D721Med (cell line): ENCODE measurements at regions not wholly inside any gene's neighbourhood (a gene's known extent, or its start where the extent isn't known, plus 50 kb on each side); places are given as distances from the start of the nearest gene placed in this dataset.

Experiments
- DNase-seq: peaks from one replicate; pipeline ENCODE4 v3.0.0; 2011; ENCODE audit warnings: low spot score; ENCODE audit not compliant: insufficient read length
- FAIRE-seq: peaks from 2 replicates; lab custom pipeline; 2011; peaks lifted over from hg19 to GRCh38; lab: Jason Lieb, UNC
- TF ChIP-seq, protein P1 (sequence below): IDR thresholded peaks from 2 replicates; pipeline ENCODE4 v1.5.1; 2012; ENCODE audit warnings: mild to moderate bottlenecking, control low read depth; ENCODE audit not compliant: insufficient read depth; ENCODE audit errors: missing control alignments

GRCh38 chr15:87155771-87156170, 1076.1 kb downstream of the AGBL1 start:
- FAIRE-seq, result no peak
- TF ChIP-seq, protein P1, sequence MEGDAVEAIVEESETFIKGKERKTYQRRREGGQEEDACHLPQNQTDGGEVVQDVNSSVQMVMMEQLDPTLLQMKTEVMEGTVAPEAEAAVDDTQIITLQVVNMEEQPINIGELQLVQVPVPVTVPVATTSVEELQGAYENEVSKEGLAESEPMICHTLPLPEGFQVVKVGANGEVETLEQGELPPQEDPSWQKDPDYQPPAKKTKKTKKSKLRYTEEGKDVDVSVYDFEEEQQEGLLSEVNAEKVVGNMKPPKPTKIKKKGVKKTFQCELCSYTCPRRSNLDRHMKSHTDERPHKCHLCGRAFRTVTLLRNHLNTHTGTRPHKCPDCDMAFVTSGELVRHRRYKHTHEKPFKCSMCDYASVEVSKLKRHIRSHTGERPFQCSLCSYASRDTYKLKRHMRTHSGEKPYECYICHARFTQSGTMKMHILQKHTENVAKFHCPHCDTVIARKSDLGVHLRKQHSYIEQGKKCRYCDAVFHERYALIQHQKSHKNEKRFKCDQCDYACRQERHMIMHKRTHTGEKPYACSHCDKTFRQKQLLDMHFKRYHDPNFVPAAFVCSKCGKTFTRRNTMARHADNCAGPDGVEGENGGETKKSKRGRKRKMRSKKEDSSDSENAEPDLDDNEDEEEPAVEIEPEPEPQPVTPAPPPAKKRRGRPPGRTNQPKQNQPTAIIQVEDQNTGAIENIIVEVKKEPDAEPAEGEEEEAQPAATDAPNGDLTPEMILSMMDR, result no peak
- no peak for DNase-seq

DNA sequence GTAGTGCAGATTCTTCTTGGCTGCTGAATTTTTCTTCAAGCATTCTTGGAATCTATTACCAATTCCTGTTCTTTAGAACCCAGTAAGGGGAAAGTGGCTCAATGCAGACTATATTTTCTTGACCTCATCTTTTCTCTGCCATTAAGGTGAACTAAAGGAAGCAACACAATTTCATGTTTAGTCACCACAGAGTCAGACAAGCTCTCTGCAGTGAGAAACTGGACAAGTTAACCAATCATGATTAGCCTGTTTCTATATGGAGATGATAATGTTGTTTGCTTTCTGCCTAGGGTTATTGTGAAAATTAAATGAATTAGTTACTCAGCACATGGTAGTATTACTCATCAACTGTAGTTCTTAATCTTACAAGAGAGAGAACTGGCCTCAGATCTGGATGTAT, 1075.1 kb downstream of the AGBL1 start:
- FAIRE-seq, result no peak
- TF ChIP-seq, protein P1, result no peak
- DNase-seq, result no peak

GRCh38 chr15:87151202-87151748, 1071.6 kb downstream of the AGBL1 start:
- TF ChIP-seq, protein P1, result no peak
- FAIRE-seq, result no peak
- no peak for DNase-seq

DNA sequence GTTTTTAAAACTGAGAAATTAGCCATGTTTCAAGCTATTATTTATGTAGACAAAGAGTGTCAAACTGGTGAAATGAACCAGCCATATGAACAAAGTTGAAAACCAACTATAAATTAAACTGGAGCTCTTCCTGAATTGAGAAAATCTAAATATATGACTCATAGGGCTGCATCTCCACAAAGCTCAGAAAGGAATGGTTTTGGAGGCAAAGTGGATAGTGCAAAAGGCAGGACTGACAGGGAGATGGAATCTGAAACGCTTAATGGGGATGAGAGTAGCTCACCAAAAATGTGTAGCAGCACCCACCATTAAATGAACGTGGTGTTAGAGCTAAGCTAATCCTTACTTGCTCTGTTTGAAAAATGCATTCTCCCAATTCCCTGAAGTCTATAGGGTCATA, 1066.0 kb downstream of the AGBL1 start:
- TF ChIP-seq, protein P1, result no peak
- DNase-seq (no peak), FAIRE-seq (no peak)

DNA sequence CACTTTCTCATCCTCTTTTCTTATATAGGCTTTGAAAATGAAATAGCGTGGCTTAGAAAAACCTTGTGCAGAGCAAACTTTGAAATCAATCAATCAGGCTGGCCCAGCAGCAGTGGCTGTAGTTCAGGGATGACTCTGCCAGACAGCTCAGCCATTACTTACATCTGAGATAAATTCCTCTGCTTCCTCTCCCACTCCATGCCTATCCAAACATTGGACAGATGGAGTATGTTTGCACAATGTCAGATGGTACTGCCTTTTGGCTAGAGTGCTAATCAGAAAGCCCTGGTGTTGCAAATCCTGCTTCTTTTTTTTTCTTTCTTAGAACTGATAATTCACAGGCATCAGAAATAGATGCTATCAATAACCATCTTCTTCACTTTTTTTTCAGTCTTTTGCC, 1065.1 kb downstream of the AGBL1 start:
- FAIRE-seq (no peak), DNase-seq (no peak)
- TF ChIP-seq, protein P1, result no peak

DNA sequence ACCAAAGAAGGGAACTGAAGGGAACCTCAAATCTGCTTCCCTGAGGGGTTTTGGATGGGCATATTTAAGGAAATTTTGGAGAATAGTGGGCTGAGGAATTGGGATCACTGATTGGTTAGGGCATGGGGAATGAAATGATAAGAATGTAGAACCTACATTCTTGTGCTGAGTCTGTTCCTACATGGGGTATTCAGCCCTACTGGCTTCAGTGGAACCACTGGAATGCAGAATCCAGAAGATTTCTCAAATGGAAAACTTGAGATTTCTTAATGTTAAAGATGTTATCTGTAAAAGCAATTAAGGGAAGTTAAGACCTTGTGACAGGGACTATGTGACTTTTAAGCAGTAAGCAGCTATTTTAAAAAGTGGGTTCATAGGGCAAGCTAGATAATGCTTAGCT, 1062.4 kb downstream of the AGBL1 start:
- DNase-seq, result no peak
- TF ChIP-seq, protein P1, result no peak

DNA sequence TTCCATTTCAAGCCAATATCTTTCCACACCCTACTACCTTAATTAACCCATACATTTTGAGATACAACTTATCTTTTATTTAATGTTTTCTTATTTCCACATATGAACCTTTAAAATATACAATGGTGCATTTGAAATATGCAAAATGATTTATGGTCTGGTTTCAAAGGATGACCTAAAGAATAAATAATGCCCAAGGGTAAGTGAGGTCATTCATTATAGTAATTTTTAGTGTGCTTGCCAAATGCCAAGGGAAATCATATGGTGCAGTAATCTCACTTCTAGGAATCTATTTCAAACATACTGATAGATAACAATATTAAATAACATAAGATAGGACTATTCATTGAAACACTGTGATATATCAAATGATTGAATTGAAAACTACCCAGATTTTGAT, 1055.4 kb downstream of the AGBL1 start:
- TF ChIP-seq, protein P1, result no peak
- no peak for DNase-seq
- no peak for FAIRE-seq

More for the DNA sequence above, 1062.4 kb downstream of the AGBL1 start:
- no peak for FAIRE-seq
